COLO668 (cell line): ENCODE measurements at regions not wholly inside any gene's neighbourhood (a gene's known extent, or its start where the extent isn't known, plus 50 kb on each side); places are given as distances from the start of the nearest gene placed in this dataset.
"Not testable (repeated sequence)": the region's sequence is repeated elsewhere in the genome, so short reads cannot be mapped to it uniquely, and the experiment has no call there.

ENCODE experiments used
- DNase-seq: peaks from one replicate; lab custom pipeline; 2025; ENCODE audit not compliant: unreplicated experiment; lab: John Stamatoyannopoulos, UW

- no peak for DNase-seq
Observed at GRCh38 chr5:4013106-4013898, 417.7 kb downstream of the IRX1 start.

DNA sequence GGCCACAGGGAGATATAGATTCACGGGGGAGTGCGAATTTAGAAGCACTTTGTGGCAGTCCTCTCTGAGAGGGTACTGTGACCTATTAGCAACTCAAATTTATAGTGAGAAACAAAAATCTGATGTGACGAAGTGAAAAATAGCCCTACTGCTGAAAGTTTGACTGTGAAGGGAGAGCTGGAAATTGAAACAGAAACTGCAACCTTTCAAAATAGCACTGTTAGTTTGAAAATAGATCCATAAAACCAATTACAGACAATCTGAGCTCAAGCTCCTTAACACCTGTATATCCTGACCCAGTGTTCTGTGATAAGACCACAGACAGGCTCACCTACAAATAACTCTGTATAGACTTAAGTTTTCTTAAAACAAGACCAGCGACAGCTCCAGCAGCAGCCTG, 420.1 kb downstream of the IRX1 start:
- DNase-seq: no peak

- DNase-seq: no peak
Observed at GRCh38 chr5:4017076-4017803, 421.6 kb downstream of the IRX1 start.

- no peak for DNase-seq
Observed at GRCh38 chr5:4018007-4018406, 422.4 kb downstream of the IRX1 start.

GRCh38 chr5:4019009-4019769, 423.6 kb downstream of the IRX1 start:
- no peak for DNase-seq

- DNase-seq: no peak
Observed at GRCh38 chr5:4019841-4020240, 424.2 kb downstream of the IRX1 start.

- no peak for DNase-seq
Observed at GRCh38 chr5:4020400-4020799, 424.8 kb downstream of the IRX1 start.

DNA sequence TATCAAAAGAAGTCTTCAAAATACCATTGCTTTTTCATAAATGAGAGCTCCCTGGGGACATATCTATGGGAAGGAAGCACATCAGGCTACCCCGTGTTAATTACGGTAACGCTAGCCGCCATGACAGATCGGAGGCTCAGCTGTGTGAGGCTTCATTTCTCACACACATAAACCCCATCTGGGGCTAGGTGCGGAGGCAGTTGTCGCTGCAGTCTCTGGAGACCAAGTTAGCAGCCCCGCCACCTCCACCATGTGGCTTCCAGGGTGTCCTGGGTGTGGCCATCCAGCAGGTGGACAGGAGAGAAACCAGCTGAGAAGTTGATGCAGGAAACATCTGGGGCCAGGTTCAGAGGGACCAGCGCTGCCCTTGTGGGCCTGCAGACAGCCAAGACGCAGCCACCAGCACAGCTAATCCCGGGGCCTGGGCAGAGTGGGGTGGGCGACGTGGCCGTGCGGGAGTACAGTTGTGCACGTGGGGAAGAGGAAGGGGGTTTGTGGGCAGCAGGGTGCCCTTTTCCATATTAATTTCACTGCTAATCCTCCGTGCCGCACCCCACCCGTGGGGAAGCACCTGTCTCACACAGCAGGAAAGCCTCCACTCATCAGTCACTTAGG, 426.5 kb downstream of the IRX1 start:
- DNase-seq: no peak

DNA sequence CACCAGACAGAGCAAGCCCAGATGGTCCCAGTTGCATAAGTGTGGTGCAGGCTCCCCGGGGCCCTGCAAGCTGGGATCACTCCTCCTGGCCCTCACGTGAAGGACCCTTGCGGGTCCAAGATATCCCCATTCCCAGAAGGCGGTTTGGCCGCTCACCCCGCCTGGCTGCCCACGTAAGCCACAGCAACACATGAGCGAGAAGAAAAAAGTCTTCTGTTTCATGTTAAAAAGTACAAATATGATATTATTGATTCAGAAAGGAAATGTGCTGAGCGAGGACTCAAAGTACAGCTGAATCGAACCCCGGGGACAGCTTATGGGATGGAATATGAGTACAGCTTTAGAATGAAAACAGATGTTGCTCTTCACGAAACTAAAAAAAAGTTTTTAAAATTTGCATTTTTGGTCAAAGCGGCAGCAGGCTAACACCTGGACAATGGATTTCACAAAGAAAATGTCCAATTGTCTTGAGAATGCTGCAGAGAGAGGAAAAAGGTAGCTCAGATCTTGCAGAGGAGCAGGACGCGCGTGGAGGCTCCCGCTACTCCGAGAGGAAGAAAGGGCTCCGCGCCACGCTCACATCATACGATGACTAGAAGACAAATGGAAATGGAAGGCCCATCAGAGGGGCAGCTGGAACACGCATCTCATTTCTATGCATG, 427.6 kb downstream of the IRX1 start:
- DNase-seq: no peak

GRCh38 chr5:4023753-4024335, 428.2 kb downstream of the IRX1 start:
- no peak for DNase-seq

GRCh38 chr5:4027088-4027734, 431.6 kb downstream of the IRX1 start:
- DNase-seq: no peak

- no peak for DNase-seq
Observed at GRCh38 chr5:4028384-4028783, 432.8 kb downstream of the IRX1 start.

- DNase-seq: not testable (repeated sequence)
Observed at GRCh38 chr5:4033546-4033945, 437.9 kb downstream of the IRX1 start.

DNA sequence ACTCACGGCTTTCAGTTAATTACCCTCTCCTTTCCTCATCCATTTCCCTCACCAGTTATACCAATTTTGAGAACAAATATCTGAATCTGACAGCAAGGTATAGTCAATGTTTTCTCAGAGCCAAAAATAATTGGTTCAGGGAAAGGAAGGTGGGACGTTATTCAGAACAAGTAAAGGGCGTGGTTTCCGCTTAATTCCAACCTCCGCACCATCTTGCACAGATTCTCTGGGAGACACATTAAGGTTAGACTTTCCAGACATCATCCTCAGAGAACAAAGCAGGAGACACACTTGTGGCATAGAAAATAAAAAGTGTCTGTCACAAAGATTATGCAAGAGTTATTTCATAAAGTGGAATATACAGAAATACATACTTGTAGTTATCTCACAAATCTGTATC, 441.2 kb downstream of the IRX1 start:
- no peak for DNase-seq

- DNase-seq: no peak
Observed at GRCh38 chr5:4038994-4039393, 443.4 kb downstream of the IRX1 start.

DNA sequence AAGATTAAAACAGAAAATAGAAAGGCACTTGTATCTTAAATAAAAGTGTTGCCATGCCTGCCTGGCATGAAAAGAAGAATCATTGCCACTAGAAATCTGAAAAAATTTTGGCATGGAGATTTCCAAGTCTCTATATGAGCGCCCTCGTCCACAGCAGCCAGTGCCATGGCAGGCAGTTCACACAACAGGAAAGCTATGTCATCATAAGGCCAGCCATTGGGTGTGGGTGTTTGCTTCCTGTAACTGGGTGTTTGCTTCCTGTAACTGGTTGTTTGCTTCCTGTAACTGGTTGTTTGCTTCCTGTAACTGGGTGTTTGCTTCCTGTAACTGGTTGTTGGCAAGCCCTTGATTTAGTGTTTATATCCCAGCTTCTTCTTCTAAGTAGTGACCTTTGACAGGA, 446.7 kb downstream of the IRX1 start:
- no peak for DNase-seq

GRCh38 chr5:4043135-4043534, 447.5 kb downstream of the IRX1 start:
- no peak for DNase-seq

DNA sequence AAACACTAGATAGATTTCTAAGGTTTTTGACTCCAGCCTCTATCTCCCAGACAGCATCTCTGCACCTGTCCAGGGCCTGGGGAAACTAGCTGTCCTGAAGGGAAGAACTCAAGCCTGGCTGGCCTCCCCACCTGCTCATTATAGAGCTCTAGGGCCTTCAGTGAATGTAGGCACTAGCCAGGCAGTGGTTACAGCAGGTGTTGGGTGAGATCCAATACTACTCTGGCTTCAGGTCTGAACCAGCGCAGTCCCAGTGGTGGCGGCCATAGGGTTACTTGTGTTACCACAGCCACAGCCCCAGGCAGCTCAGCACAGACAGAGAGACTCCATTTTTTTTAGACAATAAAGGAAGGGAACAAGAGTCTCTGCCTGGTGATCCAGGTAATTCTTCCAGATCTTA, 449.2 kb downstream of the IRX1 start:
- no peak for DNase-seq

DNA sequence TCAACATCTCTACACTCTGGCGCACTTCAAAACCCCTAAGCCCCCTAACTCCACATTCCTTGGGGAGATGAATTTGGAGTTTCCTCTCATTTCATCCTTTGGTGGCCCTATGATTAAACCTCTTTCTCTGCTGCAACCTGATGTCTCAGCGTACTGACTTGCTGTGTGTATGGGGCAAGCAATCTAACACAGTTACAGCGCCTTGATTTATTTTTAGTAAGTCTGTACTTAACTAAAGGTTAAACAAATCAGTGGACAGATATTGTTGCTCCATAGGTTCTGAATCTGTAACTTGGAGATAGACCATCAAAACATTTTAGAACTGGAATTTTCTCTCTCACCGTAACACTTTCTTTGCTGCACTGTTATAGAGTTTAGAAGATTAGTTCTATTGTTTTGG, 452.8 kb downstream of the IRX1 start:
- DNase-seq: no peak

GRCh38 chr5:4050203-4050602, 454.6 kb downstream of the IRX1 start:
- no peak for DNase-seq
